Thyroid gland (tissue), 4 donors: ENCODE measurements at regions not wholly inside any gene's neighbourhood (a gene's known extent, or its start where the extent isn't known, plus 50 kb on each side); places are given as distances from the start of the nearest gene placed in this dataset.

Source experiments
- DNase-seq, 2 donors: peaks; one replicate each; pipeline ENCODE4 v3.0.0-alpha.2; 2019
- H3K27ac ChIP-seq, 3 donors: fragments of 200-600 bp; sonication (generic); 1 replicate in 2 of 3; 2 replicates in 1 of 3; pipeline ENCODE4 v1.5.1; 2016 to 2019; ENCODE audit warnings: mild to moderate bottlenecking in 1 of 3, moderate library complexity in 1 of 3
- H3K27me3 ChIP-seq: fragments of 200-600 bp; sonication (generic); one replicate; pipeline ENCODE4 v1.5.1; 2019
- H3K36me3 ChIP-seq, 2 donors: fragments of 200-600 bp; sonication (generic); one replicate each; pipeline ENCODE4 v1.5.1; 2016 to 2019
- H3K4me1 ChIP-seq, 2 donors: fragments of 200-600 bp; sonication (generic); one replicate each; pipeline ENCODE4 v1.5.1; 2017 to 2019
- H3K4me3 ChIP-seq, 3 donors: fragments of 200-600 bp; sonication (generic); replicated peaks in 1 of 3; 1 replicate in 2 of 3; 2 replicates in 1 of 3; pipeline ENCODE4 v1.5.1; 2016; ENCODE audit warnings: mild to moderate bottlenecking in 1 of 3
- H3K9me3 ChIP-seq: fragments of 200-600 bp; sonication (generic); one replicate; pipeline ENCODE4 v1.5.1; 2017
- CTCF ChIP-seq, 6 experiments: fragments of 200-600 bp in 3 of 6; fragments of 450-650 bp in 3 of 6; sonication (generic) in 3 of 6; IDR thresholded peaks; one replicate each; pipeline ENCODE4 v1.5.1; 2016 to 2019; ENCODE audit warnings: antibody characterized with exemption in 6 of 6, mild to moderate bottlenecking in 2 of 6, inconsistent platforms in 1 of 6, moderate library complexity in 1 of 6
- POLR2A ChIP-seq, 2 donors: fragments of 450-650 bp; IDR thresholded peaks; one replicate each; pipeline ENCODE4 v1.6.1; 2017; ENCODE audit warnings: antibody characterized with exemption in 2 of 2, mild to moderate bottlenecking in 2 of 2, moderate library complexity in 1 of 2
- WGBS, 2 donors: methylation state at CpG; one replicate each; pipeline ENCODE4 v1.1.5; 2017; 5-methylcytosine and 5-hydroxymethylcytosine counted together
- intact Hi-C: fragments of 100-400 bp; cut with DNase I; formaldehyde crosslinking; loops from one replicate; pipeline ENCODE4 v1.15.1; 2023

GRCh38 chr22:47563406-47564157, 801.1 kb downstream of the TBC1D22A start:
- WGBS, 2 donors = 86 to 89% methylated on average over 20 to 21 of the region's 21 CpGs
- intact Hi-C loops = no loop called here
- no peak for DNase-seq
- TF ChIP-seq CTCF (IDR thresholded peaks at IDR 0.05) (no peak), POLR2A (IDR thresholded peaks at IDR 0.05) (no peak)
- Histone ChIP-seq H3K4me3 (no peak overlapping the region), H3K4me1 (no peaks in the 10 kb centered on the region), H3K9me3 (no peaks in the 10 kb centered on the region), H3K27ac (no peak overlapping the region), H3K36me3 (no peaks in the 10 kb centered on the region), H3K27me3 (no peaks in the 10 kb centered on the region)

GRCh38 chr22:47561766-47562165, 799.3 kb downstream of the TBC1D22A start:
- Histone ChIP-seq H3K27ac (no peak overlapping the region), H3K27me3 (no peaks in the 10 kb centered on the region), H3K9me3 (no peaks in the 10 kb centered on the region), H3K4me1 (no peaks in the 10 kb centered on the region), H3K4me3 (no peak overlapping the region), H3K36me3 (no peaks in the 10 kb centered on the region)
- WGBS, 2 donors = 75 to 80% methylated on average over 5 of the region's 5 CpGs
- intact Hi-C loops = no loop called here
- TF ChIP-seq CTCF (IDR thresholded peaks at IDR 0.05) = no peak
- no peak for TF ChIP-seq POLR2A (IDR thresholded peaks at IDR 0.05)
- DNase-seq = no peak

- no peak for DNase-seq
- Histone ChIP-seq H3K27ac (no peak overlapping the region), H3K4me1 (no peaks in the 10 kb centered on the region), H3K4me3 (no peak overlapping the region), H3K9me3 (no peaks in the 10 kb centered on the region), H3K36me3 (no peaks in the 10 kb centered on the region), H3K27me3 (no peaks in the 10 kb centered on the region)
- 81 to 85% methylated on average over 9 of the region's 9 CpGs for WGBS, 2 donors
- TF ChIP-seq CTCF (IDR thresholded peaks at IDR 0.05) = no peak
- TF ChIP-seq POLR2A (IDR thresholded peaks at IDR 0.05) = no peak
- intact Hi-C loops = no loop called here
These were observed 798.7 kb downstream of the TBC1D22A start for GRCh38 chr22:47561115-47561675.

DNA sequence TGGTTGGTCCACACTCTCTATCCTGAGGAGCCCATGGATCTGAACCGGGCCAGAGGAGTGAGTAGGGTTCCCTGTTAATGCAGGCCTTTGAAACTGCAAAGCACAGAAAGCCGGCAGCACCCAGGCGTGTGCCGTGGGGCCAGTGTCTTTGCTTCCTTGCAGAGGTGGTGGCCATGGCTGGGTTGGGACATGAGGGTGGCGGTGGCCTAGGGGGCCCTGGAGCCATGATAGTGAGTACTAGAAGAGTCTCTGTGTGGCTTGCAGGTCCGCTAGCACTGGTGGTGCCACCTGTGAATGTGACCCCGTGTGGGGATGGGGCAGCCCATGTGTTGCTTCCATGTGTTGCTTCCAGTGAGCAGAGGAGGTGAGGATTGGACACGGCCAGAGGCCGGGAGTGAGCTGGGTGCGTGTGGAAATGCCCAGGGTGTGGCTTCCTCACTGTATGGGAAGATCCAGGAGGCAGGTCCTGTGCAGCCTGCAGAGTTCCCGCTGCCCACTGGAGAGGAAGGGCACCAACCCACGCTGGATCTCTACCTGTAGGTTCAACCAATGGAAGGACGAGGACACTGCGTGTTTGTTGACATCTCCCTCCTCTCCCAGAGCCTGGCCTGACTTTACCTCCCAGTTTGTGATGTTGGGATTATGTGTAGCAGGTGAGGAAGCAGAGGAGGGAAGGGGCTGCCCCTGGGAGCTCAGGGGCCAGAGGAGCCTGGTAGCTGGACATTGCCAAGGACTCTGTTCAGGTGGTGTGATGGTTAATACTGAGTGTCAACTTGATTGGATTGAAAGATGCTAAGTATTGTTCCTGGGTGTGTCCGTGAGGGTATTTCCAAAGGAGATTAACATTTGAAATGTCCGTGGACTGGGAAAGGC, 796.6 kb downstream of the TBC1D22A start:
- 87% methylated on average over 14 to 16 of the region's 16 CpGs for WGBS, 2 donors
- Histone ChIP-seq H3K36me3 (no peaks in the 10 kb centered on the region), H3K27me3 (no peaks in the 10 kb centered on the region), H3K4me1 (no peaks in the 10 kb centered on the region), H3K27ac (no peak overlapping the region), H3K4me3 (no peak overlapping the region), H3K9me3 (no peaks in the 10 kb centered on the region)
- no peak for TF ChIP-seq CTCF (IDR thresholded peaks at IDR 0.05)
- no peak for TF ChIP-seq POLR2A (IDR thresholded peaks at IDR 0.05)
- DNase-seq = no peak
- intact Hi-C loops = no loop called here

GRCh38 chr22:47556473-47556872, 794.0 kb downstream of the TBC1D22A start:
- H3K4me3 ChIP-seq = no peak overlapping the region
- H3K4me1 ChIP-seq = no peaks in the 10 kb centered on the region
- H3K36me3 ChIP-seq = no peaks in the 10 kb centered on the region
- intact Hi-C loops = no loop called here
- TF ChIP-seq POLR2A (IDR thresholded peaks at IDR 0.05) (no peak), CTCF (IDR thresholded peaks at IDR 0.05) (no peak)
- H3K9me3 ChIP-seq = no peaks in the 10 kb centered on the region
- H3K27me3 ChIP-seq = no peaks in the 10 kb centered on the region
- no peak for DNase-seq
- no peak overlapping the region for H3K27ac ChIP-seq
- WGBS, 2 donors = 94% methylated on average over 8 of the region's 8 CpGs
